ENCODE measurements at regions not wholly inside any gene's neighbourhood (a gene's known extent, or its start where the extent isn't known, plus 50 kb on each side); places are given as distances from the start of the nearest gene placed in this dataset.
"Not testable (repeated sequence)": the region's sequence is repeated elsewhere in the genome, so short reads cannot be mapped to it uniquely, and the experiment has no call there.

DNA sequence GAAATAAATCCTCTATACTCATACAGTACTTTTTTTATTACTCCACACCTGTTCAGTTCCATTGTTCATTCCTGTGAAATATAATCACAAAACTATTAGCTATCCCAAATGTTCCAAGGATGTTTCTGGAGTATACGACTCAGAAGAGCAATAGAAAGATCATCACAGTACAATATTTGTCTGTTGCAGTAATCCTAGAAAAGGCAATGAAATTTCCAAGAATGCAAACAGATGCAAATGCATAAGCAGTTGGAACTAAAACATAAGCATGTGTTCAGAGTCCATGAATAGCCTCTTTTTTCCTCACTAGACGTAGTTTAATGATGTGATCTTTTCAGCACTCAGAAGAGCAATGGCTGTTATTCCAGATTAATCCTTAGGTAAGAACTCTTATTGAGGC lies 55.2 kb downstream of the RTL3 start:
- DNase-seq = no peak

DNA sequence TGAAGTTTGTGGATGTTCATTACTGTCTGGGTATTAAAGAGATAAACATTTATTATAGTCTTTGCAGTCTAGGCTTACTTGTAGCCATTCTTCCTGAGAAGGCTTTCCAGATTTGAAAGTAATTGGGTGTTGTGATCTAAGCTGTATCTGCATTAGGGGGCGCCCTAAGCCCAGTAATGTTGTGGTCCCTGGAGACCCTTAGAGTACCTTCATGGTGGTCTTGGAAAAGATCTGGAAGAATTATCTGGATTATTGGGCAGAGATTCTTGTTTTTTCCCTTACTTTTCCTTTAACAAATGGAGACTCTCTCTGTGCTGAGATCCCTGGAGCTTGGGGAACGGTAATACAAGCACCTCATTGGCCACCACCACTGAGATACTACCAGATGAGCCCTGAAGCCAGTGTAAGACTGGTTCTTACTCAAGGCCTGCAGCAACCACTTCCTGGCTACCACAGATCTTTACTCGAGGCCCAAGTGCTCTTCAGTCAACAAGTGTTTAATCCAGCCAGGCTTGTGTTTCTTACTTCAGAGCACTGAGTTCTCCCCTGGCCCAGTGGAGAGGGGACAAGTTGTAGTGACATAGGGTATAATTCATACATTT lies 63.1 kb downstream of the RTL3 start:
- peak; percentile 7 for DNase-seq

DNA sequence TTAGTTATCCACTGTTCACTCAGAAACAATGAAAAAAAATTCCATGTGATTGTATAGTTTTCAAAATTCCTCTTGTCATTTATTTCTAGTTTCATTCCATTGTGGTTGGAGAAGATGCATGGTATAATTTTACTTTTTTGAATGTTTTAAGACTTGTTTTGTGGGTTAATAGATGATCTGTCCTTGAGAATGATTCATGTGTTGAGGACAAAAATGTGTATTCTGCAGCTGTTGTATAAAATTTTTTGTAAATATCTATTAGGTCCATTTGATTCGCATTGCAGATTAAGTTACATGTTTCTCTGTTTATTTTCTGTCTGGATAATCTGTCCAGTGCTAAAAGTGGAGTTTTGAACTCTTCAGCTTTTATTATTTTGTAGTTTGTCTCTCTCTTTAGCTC lies 65.4 kb downstream of the RTL3 start:
- DNase-seq = no peak

DNA sequence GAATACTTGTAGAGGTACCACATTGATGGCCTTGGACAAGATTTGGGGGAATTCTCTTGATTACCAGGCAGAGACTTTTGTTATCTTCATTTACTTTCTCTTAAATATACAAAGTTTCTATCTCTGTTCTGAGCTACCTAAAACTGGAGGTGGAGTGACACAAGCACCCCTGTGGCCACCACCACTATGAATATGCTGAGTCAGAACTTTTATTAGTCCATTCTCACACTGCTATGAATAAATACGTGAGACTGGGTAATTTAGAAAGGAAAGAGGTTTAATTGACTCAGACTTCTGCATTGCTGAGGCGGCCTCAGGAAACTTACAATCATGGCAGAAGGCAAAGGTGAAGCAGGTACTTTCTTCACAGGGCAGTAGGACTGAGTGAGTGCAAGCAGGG lies 67.1 kb downstream of the RTL3 start:
- no peak for DNase-seq

DNA sequence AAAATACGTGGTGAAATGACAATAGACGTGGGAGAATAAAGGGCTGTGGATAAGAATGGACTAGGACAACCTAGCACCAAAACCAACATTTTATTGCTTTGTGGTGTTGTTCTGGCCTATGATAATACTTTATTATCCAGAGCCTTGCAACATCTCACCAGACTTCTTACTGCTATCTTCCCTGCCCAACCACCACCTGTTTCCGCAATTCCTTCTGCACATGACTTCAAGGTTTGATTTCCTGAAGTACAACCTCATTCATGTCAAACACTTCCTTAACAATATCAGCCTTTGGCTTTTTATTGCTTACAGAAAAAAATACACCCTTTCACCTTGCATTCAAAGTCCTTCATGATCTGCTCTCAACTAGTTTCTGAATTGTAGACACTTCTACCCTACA lies 84.8 kb downstream of the RTL3 start:
- no peak for DNase-seq

DNA sequence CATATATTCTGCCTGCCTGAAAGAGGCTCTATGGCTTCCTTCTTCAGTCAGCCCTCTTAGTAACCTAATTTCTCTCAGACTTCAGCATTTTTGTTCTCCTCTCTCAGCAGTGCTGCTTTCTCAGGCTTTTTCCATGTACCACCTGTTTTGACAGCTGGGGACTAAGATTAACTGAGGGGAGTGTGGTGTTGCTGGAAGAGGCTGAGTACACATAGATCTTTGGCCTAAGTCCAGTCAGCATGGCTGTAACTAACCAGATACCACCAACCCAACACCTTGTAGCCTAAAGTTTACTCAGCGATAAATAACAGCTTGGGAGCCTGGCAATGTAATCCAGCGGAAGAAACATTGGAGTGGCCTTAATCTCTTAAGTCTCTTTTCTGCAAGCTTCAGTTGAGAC lies 85.5 kb downstream of the RTL3 start:
- no peak for DNase-seq

DNA sequence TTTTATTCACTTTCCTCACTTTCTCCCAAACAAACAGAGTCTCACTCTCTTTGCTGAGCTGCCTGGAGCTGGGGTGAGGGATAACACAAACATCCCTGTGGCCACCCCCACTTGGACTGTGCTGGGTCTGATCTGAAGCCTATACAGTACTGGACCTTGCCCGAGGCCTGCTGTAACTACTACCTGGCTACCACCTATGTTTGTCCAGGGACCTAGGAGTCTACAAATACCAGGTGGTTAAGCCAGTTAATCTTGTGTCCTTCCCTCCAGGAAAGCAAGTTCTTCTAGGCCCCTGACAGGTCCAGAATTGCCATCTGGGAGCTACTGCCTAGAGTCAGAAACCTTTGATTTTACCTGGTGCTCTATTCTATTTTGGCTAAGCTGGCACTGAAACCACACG lies 87.3 kb downstream of the RTL3 start:
- DNase-seq = no peak

DNA sequence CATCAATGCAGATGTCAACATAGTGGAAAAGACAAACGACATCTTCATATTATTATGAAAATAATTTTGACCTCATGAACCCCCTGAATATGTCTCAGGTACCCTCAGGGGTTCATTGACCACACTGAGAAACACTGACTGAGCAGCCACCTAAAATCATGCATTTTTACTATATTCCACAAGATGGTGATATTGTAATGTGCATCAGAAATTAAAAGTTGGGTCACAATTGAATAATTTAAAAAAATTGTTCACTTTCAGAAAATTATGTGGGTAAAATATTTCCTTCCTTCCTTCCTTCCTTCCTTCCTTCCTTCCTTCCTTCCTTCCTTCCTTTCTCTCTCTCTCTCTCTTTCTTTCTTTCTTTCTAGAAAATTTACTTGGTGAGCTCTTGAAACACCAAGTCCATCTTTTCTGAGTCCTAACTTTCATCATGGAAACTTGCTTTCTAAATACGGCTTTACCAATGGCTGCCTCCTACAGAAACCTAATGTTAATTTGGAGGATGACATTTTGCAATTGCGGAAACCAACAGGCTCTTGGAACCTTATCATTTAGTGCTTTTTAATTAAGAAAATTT lies 103.6 kb downstream of the RTL3 start:
- no peak for DNase-seq

DNA sequence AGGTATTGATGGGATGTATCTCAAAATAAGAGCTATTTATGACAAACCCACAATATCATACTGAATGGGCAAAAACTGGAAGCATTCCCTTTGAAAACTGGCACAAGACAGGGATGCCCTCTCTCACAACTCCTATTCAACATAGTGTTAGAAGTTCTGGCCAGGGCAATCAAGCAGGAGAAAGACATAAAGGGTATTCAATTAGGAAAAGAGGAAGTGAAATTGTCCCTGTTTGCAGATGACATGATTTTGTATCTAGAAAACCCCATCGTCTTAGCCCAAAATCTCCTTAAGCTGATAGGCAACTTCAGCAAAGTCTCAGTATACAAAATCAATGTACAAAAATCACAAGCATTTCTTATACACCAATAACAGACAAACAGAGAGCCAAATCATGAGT lies 106.5 kb downstream of the RTL3 start:
- DNase-seq = not testable (repeated sequence)

DNA sequence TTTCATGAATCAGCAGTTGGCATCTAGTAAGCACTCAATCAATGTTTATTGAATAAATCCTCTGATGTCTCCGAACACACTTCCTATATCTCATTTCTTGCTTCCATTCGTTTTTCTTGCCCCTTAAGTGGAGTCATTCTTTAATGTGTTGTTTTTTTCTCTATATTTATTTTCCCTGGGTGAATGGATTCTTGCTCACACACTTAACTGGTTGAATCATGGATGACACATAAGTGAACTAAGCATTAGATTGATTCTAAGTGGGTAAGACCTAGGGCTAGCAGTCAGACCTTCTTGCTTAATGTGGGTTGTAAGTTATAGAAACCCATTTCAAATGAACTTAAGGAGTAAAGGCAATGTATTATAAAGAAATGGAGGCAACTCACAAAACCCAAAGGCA lies 111.1 kb downstream of the RTL3 start:
- DNase-seq = no peak

DNA sequence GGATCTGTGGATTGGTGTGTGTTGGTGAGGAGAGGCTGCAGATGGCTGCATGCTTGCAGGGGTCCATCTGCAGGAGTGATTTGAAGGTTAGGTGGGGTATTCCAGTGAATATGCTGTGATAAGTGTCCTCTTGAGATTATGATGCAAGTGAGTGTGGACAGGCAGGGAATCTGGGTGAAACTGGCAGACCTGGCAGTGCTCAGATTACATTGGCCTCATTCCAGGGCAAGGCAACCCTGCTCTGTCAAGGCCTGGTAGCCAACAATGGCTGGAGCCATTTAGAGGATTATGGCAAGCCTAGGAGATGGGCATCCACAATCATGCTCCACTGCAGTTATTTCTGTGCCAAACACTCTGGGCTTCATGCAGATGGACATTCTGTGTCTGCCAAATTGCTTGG lies 113.9 kb downstream of the RTL3 start:
- DNase-seq = no peak

DNA sequence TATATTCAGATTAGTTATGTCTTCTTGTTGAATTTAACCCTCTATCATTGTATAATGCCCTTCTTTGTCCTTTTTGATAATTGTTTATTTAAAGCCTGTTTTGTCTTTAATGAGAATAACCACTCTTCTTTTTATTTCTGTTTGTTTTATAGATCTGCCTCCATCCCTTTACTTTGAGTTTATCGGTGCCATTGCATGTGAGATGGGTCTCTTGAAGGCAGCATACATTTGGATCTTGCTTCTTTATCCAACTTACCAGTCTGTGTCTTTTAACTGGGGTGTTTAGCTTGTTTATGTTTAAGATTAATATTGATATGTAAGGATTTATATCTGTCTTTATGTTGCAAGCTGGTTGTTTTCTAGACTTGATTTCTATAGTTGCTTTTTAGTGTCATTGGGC lies 115.8 kb downstream of the RTL3 start:
- DNase-seq = no peak

DNA sequence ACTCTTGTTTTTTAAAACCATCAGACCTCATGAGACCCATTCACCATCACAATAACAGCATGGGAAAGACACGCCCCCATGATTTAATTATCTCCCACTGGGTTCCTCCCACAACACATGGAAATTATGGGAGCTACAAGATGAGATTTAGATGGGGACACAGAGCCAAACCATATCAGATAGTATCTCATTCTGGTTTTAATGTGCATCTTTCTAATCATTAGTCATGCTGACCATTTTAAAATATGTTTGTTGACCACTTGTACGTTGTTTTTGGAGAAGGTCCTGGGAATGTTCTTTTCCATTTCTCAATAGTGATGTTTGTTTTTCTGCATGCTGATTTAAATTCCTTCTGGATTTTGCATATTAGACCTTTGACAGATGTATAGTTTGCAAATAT lies 119.0 kb downstream of the RTL3 start:
- no peak for DNase-seq

DNA sequence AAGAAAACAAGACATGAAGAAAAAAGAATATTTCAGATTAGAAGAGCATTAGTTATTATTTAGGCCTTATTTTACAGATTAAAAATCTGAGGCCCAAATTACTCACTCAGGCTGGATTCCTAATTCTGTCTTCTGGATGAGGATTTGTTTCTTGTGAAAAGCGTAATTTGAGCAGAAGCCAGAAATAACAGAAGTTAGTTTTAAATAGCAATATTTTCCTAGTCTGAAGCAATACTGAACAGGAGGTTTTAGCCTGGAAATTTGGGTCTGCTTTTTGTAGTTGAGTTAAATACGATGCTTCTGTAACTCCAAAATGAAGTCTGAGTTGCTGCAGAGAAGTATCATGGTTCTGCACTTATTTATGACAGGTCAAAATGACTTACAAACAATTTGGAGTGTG lies 124.9 kb downstream of the RTL3 start:
- DNase-seq = no peak

DNA sequence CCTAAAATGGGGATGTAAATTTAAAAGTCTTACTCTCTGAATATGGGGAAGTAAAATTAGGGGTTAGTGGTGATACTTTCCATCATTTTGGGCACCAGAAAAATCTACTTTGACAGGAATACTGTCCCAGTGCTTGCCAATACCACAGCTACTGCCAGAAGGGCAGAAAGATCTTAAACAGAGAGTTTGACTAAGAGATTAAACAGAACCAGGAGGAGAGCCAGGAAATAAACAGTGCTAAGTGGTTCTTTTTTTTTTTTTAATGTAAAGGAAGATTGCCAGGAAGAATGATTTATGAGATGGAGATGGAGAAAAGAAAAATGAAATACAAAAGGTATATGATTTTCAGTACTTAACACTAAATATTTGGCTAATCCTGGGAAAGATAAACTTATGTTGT lies 126.8 kb downstream of the RTL3 start:
- DNase-seq = no peak

DNA sequence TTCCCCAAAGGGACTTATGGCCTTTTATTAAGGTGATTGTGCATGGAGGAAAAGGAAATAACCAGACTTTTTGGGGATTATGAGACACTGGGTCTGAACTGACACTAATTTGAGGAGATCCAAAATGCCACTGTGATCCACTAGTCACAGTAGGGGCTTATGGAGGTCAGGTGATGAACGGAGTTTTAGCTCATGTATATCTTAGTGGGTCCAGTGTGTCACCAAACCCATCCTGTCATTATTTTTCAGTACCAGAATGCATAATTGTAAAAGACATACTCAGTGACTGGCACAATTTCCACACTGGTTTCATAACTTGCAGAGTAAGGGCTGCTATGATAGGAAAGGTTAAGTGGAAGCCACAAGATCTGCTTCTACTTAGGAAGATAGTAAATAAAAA lies 131.3 kb downstream of the RTL3 start:
- DNase-seq = no peak

DNA sequence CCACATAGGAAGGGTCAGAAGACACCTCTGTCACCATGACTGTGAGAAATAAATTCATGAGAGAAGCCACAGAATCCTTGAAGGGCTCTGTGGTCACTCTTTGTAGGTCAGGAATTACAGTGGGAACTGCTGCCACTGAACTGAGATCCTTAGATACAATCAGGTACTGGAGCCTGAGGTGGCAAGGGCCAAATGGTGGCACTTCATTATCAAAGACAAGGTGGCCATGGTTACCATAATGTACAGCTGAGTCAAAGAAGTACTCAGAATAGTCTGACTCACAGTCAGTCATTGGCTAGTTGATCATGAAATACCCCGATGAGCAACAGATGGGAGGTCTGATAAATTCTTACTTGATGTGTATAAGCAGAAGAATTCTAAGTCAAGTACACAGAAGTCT lies 131.9 kb downstream of the RTL3 start:
- DNase-seq = no peak

DNA sequence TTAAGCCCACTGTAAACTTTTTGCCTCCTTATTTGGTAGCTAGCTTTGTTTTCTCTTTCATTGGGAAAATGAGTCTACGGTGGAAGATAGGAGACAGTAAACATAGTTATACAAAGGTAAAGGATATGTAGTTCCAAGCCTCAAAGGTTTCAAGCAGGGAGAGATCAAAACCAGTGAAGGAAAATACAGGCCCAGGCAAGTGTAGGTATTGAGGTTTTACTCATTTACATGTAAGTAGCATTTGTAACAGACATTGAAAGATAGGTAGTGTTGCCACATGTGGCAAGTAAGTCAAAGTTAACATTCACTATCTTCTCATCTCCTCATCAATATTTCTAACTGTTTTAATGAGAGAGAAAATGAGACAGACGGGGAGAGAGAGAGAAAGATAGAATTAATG lies 136.5 kb downstream of the RTL3 start:
- no peak for DNase-seq

DNA sequence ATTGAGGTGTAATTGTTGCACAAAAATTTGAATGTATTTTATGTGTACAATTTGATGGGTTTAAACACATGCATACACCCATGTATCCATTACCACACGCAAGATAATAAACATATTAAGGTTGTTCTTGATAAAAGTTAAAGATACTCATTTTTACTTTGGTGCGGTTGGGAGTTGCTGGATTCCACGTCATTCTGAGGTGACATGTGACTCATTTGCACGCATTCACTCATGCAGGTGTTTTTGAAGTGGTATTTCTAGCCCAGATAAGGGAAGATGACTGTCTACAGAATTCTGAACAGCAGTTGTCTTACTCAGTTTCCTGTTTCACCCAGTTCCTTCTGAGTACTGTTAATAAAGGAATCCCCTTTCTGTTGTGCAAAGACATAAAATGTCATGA lies 142.0 kb downstream of the RTL3 start:
- no peak for DNase-seq

DNA sequence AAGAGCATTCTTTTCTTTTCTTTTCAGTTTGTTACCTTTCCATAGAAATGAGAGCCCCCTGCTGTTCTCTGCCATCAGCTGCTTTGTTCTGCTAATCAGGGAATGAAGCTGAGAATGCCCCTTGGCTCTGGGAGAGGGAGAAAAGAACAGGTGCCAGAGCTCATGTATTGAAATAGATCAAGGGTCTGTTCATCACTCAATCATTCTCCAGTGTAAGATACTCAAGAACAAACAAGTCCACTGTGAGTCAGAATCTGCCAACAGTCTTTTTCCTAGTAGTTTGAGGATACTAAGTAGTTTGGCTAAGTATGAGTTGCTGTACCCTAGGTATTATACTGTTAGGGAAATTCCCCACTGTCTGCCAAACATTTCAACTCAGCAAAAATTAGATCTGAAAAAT lies 144.3 kb downstream of the RTL3 start:
- DNase-seq = no peak

DNA sequence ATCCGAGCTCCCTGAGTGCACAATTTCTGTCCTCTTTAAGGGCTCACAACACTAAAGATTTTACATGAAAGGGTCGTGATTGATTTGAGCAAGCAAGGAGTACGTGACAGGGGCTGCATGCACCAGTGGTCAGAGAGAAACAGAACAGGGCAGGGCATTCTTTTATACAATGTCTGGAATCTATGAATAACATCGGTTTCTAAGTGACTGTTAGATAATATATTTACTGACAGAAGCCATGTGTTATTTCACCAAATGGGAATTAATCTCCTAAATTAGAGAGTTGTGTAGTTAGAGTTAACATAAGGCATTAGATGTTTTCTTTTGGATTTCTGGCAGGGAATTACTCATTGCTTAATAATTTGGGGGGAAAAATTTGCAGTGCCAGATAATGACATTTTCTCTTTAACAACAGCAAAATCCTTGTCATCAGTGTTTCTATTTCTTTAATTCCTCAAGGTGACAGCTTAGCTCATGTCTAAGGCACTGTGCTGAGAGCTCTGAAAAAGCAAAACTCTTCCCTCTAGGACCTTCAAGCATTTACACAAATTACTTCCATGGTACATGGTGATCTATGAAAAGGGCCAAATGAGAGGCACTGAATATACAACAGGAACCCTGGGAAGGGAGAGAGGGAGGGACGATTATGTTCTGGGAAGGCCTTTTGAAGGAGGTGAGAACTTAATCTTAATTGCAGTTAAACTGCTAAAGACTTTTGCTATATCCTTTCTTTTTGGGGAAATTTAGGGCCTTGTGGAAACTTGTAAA lies 145.0 kb downstream of the RTL3 start:
- no peak for DNase-seq

DNA sequence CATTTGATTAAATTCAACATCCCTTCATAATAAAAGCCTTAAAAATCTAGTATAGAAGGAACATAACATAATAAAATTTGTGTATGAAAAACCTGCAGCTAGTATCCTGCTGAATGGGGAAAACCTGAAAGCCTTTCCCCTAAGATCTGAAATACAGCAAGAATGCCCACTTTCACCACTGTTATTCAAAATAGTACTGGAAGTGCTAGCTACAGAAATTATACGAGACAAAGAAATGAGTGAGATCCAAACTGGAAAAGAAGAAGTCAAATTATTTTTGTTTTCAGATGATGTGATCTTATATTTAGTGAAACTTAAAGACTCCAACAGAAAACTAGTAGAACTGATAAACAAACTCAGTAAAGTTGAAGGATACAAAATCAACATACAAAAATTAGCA lies 152.9 kb downstream of the RTL3 start:
- no peak for DNase-seq

DNA sequence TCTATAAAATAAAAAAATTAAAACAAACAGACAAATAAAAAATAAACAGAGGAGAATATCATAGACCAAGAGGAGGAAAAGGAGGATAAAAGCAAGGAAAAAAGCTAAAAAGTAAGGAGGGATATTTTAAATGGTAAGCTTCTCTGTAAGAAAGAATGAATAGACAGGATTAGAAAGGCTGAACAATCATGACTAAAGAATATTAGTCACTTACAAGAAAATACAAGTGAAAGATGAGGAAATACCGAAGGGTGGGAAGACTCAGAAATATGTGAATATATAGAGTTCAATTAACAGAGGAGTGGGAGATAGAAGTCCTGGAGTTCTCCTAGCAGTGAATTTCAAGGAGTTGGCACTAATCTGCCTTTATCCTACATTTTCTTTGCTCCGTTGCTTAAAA lies 162.6 kb downstream of the RTL3 start:
- no peak for DNase-seq

DNA sequence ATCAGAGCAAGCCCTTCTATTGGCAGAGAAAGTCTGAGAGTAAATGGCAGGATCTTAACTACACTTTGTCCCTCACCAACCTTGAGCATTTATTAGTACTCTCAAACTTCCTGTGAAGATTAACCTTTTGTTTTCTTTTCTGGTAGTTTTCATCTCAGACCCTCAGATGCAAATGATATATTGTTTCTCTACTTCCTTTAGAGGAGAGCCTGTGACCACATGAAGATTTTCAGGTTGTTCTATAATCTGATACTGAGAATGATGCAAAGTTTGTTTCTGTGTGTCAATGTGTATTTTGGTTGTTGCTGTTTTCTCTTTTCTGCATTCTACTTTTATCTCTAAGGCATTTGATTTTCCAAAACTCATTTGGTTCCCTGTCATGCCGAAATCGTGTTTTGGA lies 165.8 kb upstream of the CYSLTR1 start:
- DNase-seq = no peak

Data from left kidney (tissue), 1 donor.